Lower lobe of right lung (tissue), 2 donors: ENCODE measurements at regions not wholly inside any gene's neighbourhood (a gene's known extent, or its start where the extent isn't known, plus 50 kb on each side); places are given as distances from the start of the nearest gene placed in this dataset.

ENCODE experiments used
- ATAC-seq, 2 donors: fragments of 200-7000 bp; cut with Tn5 transposase; one replicate each; pipeline ENCODE4 v1.9.1; 2020 to 2022; ENCODE audit warnings: mild to moderate bottlenecking in 2 of 2, moderate library complexity in 2 of 2
- DNase-seq: peaks from one replicate; pipeline ENCODE4 v3.0.0-alpha.2; 2020
- H3K27ac ChIP-seq: fragments of 200-600 bp; one replicate; pipeline ENCODE4 v1.8.0; 2022
- H3K27me3 ChIP-seq: fragments of 200-600 bp; one replicate; pipeline ENCODE4 v1.8.0; 2022; ENCODE audit warnings: low read depth
- H3K36me3 ChIP-seq: fragments of 200-600 bp; one replicate; pipeline ENCODE4 v1.8.0; 2022; ENCODE audit warnings: mild to moderate bottlenecking
- H3K4me1 ChIP-seq: fragments of 200-600 bp; one replicate; pipeline ENCODE4 v1.8.0; 2022
- H3K4me3 ChIP-seq: fragments of 200-600 bp; one replicate; pipeline ENCODE4 v1.8.0; 2022; ENCODE audit warnings: mild to moderate bottlenecking
- H3K9me3 ChIP-seq: fragments of 200-600 bp; one replicate; pipeline ENCODE4 v1.8.0; 2022
- intact Hi-C: fragments of 100-400 bp; cut with DNase I; formaldehyde crosslinking; loops from one replicate; pipeline ENCODE4 v1.11.0; 2022
- TF ChIP-seq, protein P1 (sequence below): fragments of 200-600 bp; IDR thresholded peaks from one replicate; pipeline ENCODE4 v1.8.0; 2022; ENCODE audit warnings: antibody characterized with exemption, mild to moderate bottlenecking
- donor health status: DM: no; HTN: yes; CAD: no; lungs with severe emphysema.

DNA sequence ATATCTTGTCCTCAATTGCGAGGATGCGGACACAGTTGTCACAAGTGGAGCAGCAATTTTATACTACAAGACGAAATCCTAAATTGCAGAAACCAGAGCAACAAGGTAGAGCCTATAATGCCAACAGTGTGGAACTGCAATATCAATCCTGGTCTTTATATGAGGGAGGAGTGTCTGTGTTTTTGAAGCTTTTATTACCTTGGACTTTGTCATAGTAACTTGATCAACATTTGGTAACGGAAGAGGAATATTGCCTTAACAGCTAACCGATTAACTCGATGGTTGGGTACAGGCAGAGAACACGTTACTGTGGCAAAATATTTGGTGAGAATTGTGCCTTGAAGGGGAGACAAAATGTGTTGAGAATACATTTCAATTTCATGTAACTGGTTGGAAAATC, 661.5 kb downstream of the FGF9 start:
- intact Hi-C loops: no loop called here
- no peaks in the 10 kb centered on the region for H3K27me3 ChIP-seq
- H3K36me3 ChIP-seq: no peaks in the 10 kb centered on the region
- DNase-seq: no peak
- ATAC-seq: no peak
- H3K4me1 ChIP-seq: no peaks in the 10 kb centered on the region
- H3K4me3 ChIP-seq: no peak overlapping the region
- H3K27ac ChIP-seq: no peak overlapping the region
- TF ChIP-seq, protein P1, sequence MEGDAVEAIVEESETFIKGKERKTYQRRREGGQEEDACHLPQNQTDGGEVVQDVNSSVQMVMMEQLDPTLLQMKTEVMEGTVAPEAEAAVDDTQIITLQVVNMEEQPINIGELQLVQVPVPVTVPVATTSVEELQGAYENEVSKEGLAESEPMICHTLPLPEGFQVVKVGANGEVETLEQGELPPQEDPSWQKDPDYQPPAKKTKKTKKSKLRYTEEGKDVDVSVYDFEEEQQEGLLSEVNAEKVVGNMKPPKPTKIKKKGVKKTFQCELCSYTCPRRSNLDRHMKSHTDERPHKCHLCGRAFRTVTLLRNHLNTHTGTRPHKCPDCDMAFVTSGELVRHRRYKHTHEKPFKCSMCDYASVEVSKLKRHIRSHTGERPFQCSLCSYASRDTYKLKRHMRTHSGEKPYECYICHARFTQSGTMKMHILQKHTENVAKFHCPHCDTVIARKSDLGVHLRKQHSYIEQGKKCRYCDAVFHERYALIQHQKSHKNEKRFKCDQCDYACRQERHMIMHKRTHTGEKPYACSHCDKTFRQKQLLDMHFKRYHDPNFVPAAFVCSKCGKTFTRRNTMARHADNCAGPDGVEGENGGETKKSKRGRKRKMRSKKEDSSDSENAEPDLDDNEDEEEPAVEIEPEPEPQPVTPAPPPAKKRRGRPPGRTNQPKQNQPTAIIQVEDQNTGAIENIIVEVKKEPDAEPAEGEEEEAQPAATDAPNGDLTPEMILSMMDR: no peak
- no peaks in the 10 kb centered on the region for H3K9me3 ChIP-seq

- no peaks in the 10 kb centered on the region for H3K27me3 ChIP-seq
- H3K36me3 ChIP-seq: no peaks in the 10 kb centered on the region
- H3K4me1 ChIP-seq: no peaks in the 10 kb centered on the region
- H3K4me3 ChIP-seq: no peak overlapping the region
- DNase-seq (no peak), ATAC-seq (no peak)
- intact Hi-C loops: no loop called here
- TF ChIP-seq, protein P1: no peak
- H3K9me3 ChIP-seq: no peaks in the 10 kb centered on the region
- H3K27ac ChIP-seq: no peak overlapping the region
Measured at GRCh38 chr13:22336460-22336859, 665.6 kb downstream of the FGF9 start.

- Histone ChIP-seq H3K4me3 (no peak overlapping the region), H3K4me1 (no peaks in the 10 kb centered on the region), H3K36me3 (no peaks in the 10 kb centered on the region), H3K27ac (no peak overlapping the region), H3K9me3 (peaks cover 4% of the 10 kb centered on the region), H3K27me3 (no peaks in the 10 kb centered on the region)
- TF ChIP-seq, protein P1: no peak
- intact Hi-C loops: no loop called here
- DNase-seq: no peak
- no peak for ATAC-seq
Measured at GRCh38 chr13:22357132-22357531, 686.3 kb downstream of the FGF9 start.

GRCh38 chr13:22369090-22369489, 698.2 kb downstream of the FGF9 start:
- Histone ChIP-seq H3K36me3 (no peaks in the 10 kb centered on the region), H3K27me3 (no peaks in the 10 kb centered on the region), H3K4me3 (no peak overlapping the region), H3K9me3 (peaks cover 37% of the 10 kb centered on the region), H3K4me1 (no peaks in the 10 kb centered on the region), H3K27ac (no peak overlapping the region)
- intact Hi-C loops: no loop called here
- TF ChIP-seq, protein P1: no peak
- ATAC-seq (no peak), DNase-seq (no peak)

- H3K27me3 ChIP-seq: no peaks in the 10 kb centered on the region
- intact Hi-C loops: no loop called here
- TF ChIP-seq, protein P1: no peak
Measured at GRCh38 chr13:22369840-22370239, 699.0 kb downstream of the FGF9 start.

DNA sequence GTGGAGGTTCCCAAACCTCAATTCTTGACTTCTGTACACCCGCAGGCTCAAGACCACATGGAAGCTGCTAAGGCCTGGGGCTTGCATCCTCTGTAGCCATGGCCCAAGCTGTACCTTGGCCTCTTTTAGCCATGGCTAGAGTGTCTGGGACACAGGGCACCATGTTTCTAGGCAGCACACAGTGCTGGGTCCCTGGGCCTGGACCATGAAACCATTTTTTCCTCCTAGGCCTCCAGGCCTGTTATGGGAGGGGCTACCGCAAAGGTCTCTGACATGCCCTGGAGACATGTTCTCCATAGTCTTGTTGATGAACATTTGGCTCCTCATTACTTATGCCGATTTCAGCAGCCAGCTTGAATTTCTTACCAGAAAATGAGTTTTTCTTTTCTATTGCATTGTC, 701.4 kb downstream of the FGF9 start:
- Histone ChIP-seq H3K27me3 (no peaks in the 10 kb centered on the region), H3K36me3 (no peaks in the 10 kb centered on the region), H3K4me3 (no peak overlapping the region), H3K9me3 (peaks cover 20% of the 10 kb centered on the region), H3K4me1 (no peaks in the 10 kb centered on the region), H3K27ac (no peak overlapping the region)
- DNase-seq (no peak), ATAC-seq (no peak)
- intact Hi-C loops: no loop called here
- TF ChIP-seq, protein P1: no peak

More at GRCh38 chr13:22369840-22370239, 699.0 kb downstream of the FGF9 start:
- no peak for DNase-seq
- Histone ChIP-seq H3K4me1 (no peaks in the 10 kb centered on the region), H3K36me3 (no peaks in the 10 kb centered on the region), H3K27ac (no peak overlapping the region), H3K4me3 (no peak overlapping the region), H3K9me3 (peaks cover 32% of the 10 kb centered on the region)
- no peak for ATAC-seq
